ENCODE measurements at regions not wholly inside any gene's neighbourhood (a gene's known extent, or its start where the extent isn't known, plus 50 kb on each side); places are given as distances from the start of the nearest gene placed in this dataset.

DNA sequence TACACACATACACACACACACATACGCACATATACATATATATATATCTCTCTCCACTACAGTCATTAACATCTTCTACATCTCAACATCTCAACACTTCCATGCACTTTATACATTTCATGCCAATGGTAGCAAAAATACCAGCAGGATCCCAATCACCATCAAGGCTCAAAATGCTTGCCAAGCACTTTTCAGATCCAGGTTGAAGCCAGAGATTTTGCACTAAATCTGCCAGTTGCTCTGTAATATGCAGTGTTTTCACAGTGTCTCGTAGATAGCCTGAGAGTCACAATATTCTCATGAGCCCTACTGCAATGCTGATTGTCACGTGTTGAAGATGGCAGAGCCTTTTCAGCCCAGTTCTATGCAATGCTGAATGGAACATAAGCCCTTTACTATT is 1140.9 kb upstream of the C9orf72 start:
- POLR2A ChIA-PET: no interaction called here
- H3K27me3 ChIP-seq (ENCODE audit: control insufficient read depth in 2 of 2, insufficient read depth in 2 of 2, low read length in 2 of 2): no peaks in the 10 kb centered on the region
- CTCF ChIA-PET (ENCODE audit: low intra/inter-chr PET ratio): no interaction called here
- H3K9ac ChIP-seq (ENCODE audit: insufficient read depth in 1 of 2, low read depth in 2 of 2, low read length in 2 of 2): no peak overlapping the region
- H3K4me2 ChIP-seq (ENCODE audit: insufficient read depth, low read length): no peak overlapping the region
- no peak for DNase-seq (ENCODE audit: extremely low read depth in 1 of 4, low spot score in 3 of 4)
- BruUV-seq (replicated peaks): no TSS peak
- no peak overlapping the region for H2AFZ ChIP-seq (ENCODE audit: low read depth, low read length)
- H4K20me1 ChIP-seq (replicated peaks; ENCODE audit: control insufficient read depth, insufficient read depth, low read length): no peaks in the 10 kb centered on the region
- no peaks in the 10 kb centered on the region for H3K79me2 ChIP-seq (ENCODE audit: control insufficient read depth, insufficient read depth, low read length)
- no peaks in the 10 kb centered on the region for H3K9me3 ChIP-seq (replicated peaks; ENCODE audit: control insufficient read depth, insufficient read depth, low read depth, low read length)
- H3K4me3 ChIP-seq: no peak overlapping the region
- no peak for TF ChIP-seq RBM22 (IDR thresholded peaks at IDR 0.05; ENCODE audit: low read depth, low read length, poor library complexity, severe bottlenecking)
- no peak for TF ChIP-seq TCF3 (CRISPR knock-in tag; IDR thresholded peaks at IDR 0.05)
- TF ChIP-seq SOX6 (IDR thresholded peaks at IDR 0.05): no peak
- no peak for TF ChIP-seq SUPT5H (IDR thresholded peaks at IDR 0.05)
- no peak for TF ChIP-seq RFX7 (CRISPR knock-in tag; IDR thresholded peaks at IDR 0.05)
- ATAC-seq: no peak
- no peak overlapping the region for H3K27ac ChIP-seq (ENCODE audit: extremely low read depth, low read depth, low read length)
- FAIRE-seq: no peak
- H3K9me1 ChIP-seq (ENCODE audit: control insufficient read depth, insufficient read depth, low read length): no peaks in the 10 kb centered on the region
- H3K36me3 ChIP-seq (ENCODE audit: control insufficient read depth, insufficient read depth, low read length): no peaks in the 10 kb centered on the region
- no peaks in the 10 kb centered on the region for H3K4me1 ChIP-seq (replicated peaks in 1 of 2; ENCODE audit: control insufficient read depth in 2 of 2, insufficient read depth in 2 of 2, low read length in 2 of 2)
- in situ Hi-C loops (cut with MboI): no loop called here
- intact Hi-C loops (cut with micrococcal nuclease): no loop called here
- WGBS (ENCODE audit: insufficient coverage, low coverage, missing lambda C conversion rate): no CpG with 5 or more reads among the region's 3 CpGs

DNA sequence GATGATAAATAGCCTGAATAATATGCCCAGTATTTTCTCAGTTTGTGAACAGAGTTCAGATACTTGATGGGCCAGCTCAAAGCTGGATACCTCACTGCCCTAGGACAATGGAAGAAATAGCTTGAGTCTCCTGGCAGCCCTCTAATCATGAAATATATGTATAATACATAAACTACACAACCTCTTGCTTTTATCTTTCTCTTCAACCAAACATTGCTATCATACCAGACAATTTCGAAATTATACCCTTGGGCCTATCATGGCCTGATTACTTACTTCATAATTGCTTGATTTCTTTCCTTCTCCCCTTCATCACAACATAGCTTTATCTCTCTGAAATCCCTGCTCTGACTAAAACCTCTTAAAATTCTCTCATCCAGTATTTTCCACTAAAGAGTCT is 1144.9 kb upstream of the C9orf72 start:
- H3K79me2 ChIP-seq (ENCODE audit: control insufficient read depth, insufficient read depth, low read length): no peaks in the 10 kb centered on the region
- no peak for DNase-seq (ENCODE audit: extremely low read depth in 1 of 4, low spot score in 3 of 4)
- H3K9me1 ChIP-seq (ENCODE audit: control insufficient read depth, insufficient read depth, low read length): no peaks in the 10 kb centered on the region
- H3K27me3 ChIP-seq (ENCODE audit: control insufficient read depth in 2 of 2, insufficient read depth in 2 of 2, low read length in 2 of 2): no peaks in the 10 kb centered on the region
- ChIA-PET POLR2A (no interaction called here), CTCF (ENCODE audit: low intra/inter-chr PET ratio) (no interaction called here)
- H4K20me1 ChIP-seq (replicated peaks; ENCODE audit: control insufficient read depth, insufficient read depth, low read length): no peaks in the 10 kb centered on the region
- no peak for ATAC-seq
- H3K4me1 ChIP-seq (replicated peaks in 1 of 2; ENCODE audit: control insufficient read depth in 2 of 2, insufficient read depth in 2 of 2, low read length in 2 of 2): no peaks in the 10 kb centered on the region
- BruUV-seq (replicated peaks): no TSS peak
- WGBS (ENCODE audit: insufficient coverage, low coverage, missing lambda C conversion rate): no CpG with 5 or more reads among the region's 1 CpG
- intact Hi-C loops (cut with micrococcal nuclease): no loop called here
- in situ Hi-C loops (cut with MboI): no loop called here
- H3K9me3 ChIP-seq (replicated peaks; ENCODE audit: control insufficient read depth, insufficient read depth, low read depth, low read length): no peaks in the 10 kb centered on the region
- FAIRE-seq: no peak
- H2AFZ ChIP-seq (ENCODE audit: low read depth, low read length): no peak overlapping the region
- H3K4me3 ChIP-seq: no peak overlapping the region
- no peak overlapping the region for H3K9ac ChIP-seq (ENCODE audit: insufficient read depth in 1 of 2, low read depth in 2 of 2, low read length in 2 of 2)
- H3K4me2 ChIP-seq (ENCODE audit: insufficient read depth, low read length): no peak overlapping the region
- H3K27ac ChIP-seq (ENCODE audit: extremely low read depth, low read depth, low read length): no peak overlapping the region
- no peaks in the 10 kb centered on the region for H3K36me3 ChIP-seq (ENCODE audit: control insufficient read depth, insufficient read depth, low read length)
- TF ChIP-seq ZNF699 (CRISPR knock-in tag; IDR thresholded peaks at IDR 0.05; ENCODE audit: insufficient replicate concordance) (no peak), RBM39 (optimal IDR thresholded peaks at IDR 0.05; ENCODE audit: low read depth, low read length) (no peak), ZNF197 (CRISPR knock-in tag; IDR thresholded peaks at IDR 0.05; ENCODE audit: low read depth) (no peak)
- TF ChIP-seq, protein P1, sequence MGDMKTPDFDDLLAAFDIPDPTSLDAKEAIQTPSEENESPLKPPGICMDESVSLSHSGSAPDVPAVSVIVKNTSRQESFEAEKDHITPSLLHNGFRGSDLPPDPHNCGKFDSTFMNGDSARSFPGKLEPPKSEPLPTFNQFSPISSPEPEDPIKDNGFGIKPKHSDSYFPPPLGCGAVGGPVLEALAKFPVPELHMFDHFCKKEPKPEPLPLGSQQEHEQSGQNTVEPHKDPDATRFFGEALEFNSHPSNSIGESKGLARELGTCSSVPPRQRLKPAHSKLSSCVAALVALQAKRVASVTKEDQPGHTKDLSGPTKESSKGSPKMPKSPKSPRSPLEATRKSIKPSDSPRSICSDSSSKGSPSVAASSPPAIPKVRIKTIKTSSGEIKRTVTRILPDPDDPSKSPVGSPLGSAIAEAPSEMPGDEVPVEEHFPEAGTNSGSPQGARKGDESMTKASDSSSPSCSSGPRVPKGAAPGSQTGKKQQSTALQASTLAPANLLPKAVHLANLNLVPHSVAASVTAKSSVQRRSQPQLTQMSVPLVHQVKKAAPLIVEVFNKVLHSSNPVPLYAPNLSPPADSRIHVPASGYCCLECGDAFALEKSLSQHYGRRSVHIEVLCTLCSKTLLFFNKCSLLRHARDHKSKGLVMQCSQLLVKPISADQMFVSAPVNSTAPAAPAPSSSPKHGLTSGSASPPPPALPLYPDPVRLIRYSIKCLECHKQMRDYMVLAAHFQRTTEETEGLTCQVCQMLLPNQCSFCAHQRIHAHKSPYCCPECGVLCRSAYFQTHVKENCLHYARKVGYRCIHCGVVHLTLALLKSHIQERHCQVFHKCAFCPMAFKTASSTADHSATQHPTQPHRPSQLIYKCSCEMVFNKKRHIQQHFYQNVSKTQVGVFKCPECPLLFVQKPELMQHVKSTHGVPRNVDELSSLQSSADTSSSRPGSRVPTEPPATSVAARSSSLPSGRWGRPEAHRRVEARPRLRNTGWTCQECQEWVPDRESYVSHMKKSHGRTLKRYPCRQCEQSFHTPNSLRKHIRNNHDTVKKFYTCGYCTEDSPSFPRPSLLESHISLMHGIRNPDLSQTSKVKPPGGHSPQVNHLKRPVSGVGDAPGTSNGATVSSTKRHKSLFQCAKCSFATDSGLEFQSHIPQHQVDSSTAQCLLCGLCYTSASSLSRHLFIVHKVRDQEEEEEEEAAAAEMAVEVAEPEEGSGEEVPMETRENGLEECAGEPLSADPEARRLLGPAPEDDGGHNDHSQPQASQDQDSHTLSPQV (IDR thresholded peaks at IDR 0.05): no peak
- TF ChIP-seq, protein P2, sequence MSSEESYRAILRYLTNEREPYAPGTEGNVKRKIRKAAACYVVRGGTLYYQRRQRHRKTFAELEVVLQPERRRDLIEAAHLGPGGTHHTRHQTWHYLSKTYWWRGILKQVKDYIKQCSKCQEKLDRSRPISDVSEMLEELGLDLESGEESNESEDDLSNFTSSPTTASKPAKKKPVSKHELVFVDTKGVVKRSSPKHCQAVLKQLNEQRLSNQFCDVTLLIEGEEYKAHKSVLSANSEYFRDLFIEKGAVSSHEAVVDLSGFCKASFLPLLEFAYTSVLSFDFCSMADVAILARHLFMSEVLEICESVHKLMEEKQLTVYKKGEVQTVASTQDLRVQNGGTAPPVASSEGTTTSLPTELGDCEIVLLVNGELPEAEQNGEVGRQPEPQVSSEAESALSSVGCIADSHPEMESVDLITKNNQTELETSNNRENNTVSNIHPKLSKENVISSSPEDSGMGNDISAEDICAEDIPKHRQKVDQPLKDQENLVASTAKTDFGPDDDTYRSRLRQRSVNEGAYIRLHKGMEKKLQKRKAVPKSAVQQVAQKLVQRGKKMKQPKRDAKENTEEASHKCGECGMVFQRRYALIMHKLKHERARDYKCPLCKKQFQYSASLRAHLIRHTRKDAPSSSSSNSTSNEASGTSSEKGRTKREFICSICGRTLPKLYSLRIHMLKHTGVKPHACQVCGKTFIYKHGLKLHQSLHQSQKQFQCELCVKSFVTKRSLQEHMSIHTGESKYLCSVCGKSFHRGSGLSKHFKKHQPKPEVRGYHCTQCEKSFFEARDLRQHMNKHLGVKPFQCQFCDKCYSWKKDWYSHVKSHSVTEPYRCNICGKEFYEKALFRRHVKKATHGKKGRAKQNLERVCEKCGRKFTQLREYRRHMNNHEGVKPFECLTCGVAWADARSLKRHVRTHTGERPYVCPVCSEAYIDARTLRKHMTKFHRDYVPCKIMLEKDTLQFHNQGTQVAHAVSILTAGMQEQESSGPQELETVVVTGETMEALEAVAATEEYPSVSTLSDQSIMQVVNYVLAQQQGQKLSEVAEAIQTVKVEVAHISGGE (CRISPR knock-in tag; IDR thresholded peaks at IDR 0.05): no peak

Data from K562 (cell line).